ENCODE measurements at regions not wholly inside any gene's neighbourhood (a gene's known extent, or its start where the extent isn't known, plus 50 kb on each side); places are given as distances from the start of the nearest gene placed in this dataset.

- no peak overlapping the region for H3K9ac ChIP-seq (ENCODE audit: control insufficient read depth, insufficient read depth, low read length)
- H2AFZ ChIP-seq (ENCODE audit: control insufficient read depth, low read depth, low read length): no peak overlapping the region
- no peak for TF ChIP-seq CREB1 (IDR thresholded peaks at IDR 0.05; ENCODE audit: low read depth)
- no peak for TF ChIP-seq BCL11A (IDR thresholded peaks at IDR 0.05; ENCODE audit: low read depth, low read length)
- no peak for TF ChIP-seq RUNX3 (IDR thresholded peaks at IDR 0.05; ENCODE audit: low read length)
- no peak for TF ChIP-seq KDM1A (IDR thresholded peaks at IDR 0.05; ENCODE audit: borderline replicate concordance)
- no peak for TF ChIP-seq POLR2AphosphoS5 (IDR thresholded peaks at IDR 0.05; ENCODE audit: low read length)
- no peak for TF ChIP-seq MAX (IDR thresholded peaks at IDR 0.05; ENCODE audit: low read depth, low read length)
- no peak for TF ChIP-seq POU2F2 (IDR thresholded peaks at IDR 0.05; ENCODE audit: borderline replicate concordance, low read depth, low read length)
- no peak for TF ChIP-seq JUND (IDR thresholded peaks at IDR 0.05; ENCODE audit: low read depth, low read length)
- TF ChIP-seq NFYB (IDR thresholded peaks at IDR 0.05; ENCODE audit: insufficient read depth, low read depth, low read length): no peak
- no peak for TF ChIP-seq RELB (IDR thresholded peaks at IDR 0.05; ENCODE audit: low read depth)
- ChIA-PET SMC1A (ENCODE audit: uncharacterized antibody, unreplicated experiment) (no interaction called here), RAD21 (ENCODE audit: unreplicated experiment) (no interaction called here), POLR2A (no interaction called here), CTCF (interaction anchor here (0.7 kb wide), 1 partner anchor 1184 kb away, joined by 3 read pairs; no protein-coding TSS in a partner anchor)
- H3K27ac ChIP-seq (ENCODE audit: control insufficient read depth, insufficient read depth): no peak overlapping the region
- no peak for ATAC-seq
- 44% methylated on average over 6 of the region's 6 CpGs for WGBS (ENCODE audit: insufficient coverage, insufficient replicate concordance, low lambda C conversion rate, missing lambda C conversion rate)
- no peaks in the 10 kb centered on the region for H3K36me3 ChIP-seq (ENCODE audit: control insufficient read depth in 2 of 2, insufficient read depth in 2 of 2, low read length in 1 of 2)
- H3K9me3 ChIP-seq (replicated peaks; ENCODE audit: control insufficient read depth, insufficient read depth, low read length): no peaks in the 10 kb centered on the region
- no peak overlapping the region for H3K4me3 ChIP-seq
- H3K27me3 ChIP-seq (replicated peaks in 1 of 2; ENCODE audit: control insufficient read depth in 2 of 2, insufficient read depth in 2 of 2, low read length in 1 of 2): no peaks in the 10 kb centered on the region
- no peaks in the 10 kb centered on the region for H3K79me2 ChIP-seq (ENCODE audit: control insufficient read depth, insufficient read depth, low read length)
- H3K4me1 ChIP-seq (ENCODE audit: control insufficient read depth, insufficient read depth, low read length): no peaks in the 10 kb centered on the region
- DNase-seq (ENCODE audit: low read depth, low spot score): no peak
- no peak overlapping the region for H3K4me2 ChIP-seq (ENCODE audit: control insufficient read depth, insufficient read depth)
- in situ Hi-C loops (cut with MboI): no loop called here
- no TSS peak for BruUV-seq (replicated peaks)
- H4K20me1 ChIP-seq (ENCODE audit: control insufficient read depth, insufficient read depth): no peaks in the 10 kb centered on the region
- no peak for FAIRE-seq
- intact Hi-C loops (cut with micrococcal nuclease; ENCODE audit: unreplicated experiment): no loop called here
These were observed 544.7 kb downstream of the NPHP4 start for GRCh38 chr1:5447503-5447960.
